ENCODE measurements at regions not wholly inside any gene's neighbourhood (a gene's known extent, or its start where the extent isn't known, plus 50 kb on each side); places are given as distances from the start of the nearest gene placed in this dataset.

- TF ChIP-seq, protein P1, sequence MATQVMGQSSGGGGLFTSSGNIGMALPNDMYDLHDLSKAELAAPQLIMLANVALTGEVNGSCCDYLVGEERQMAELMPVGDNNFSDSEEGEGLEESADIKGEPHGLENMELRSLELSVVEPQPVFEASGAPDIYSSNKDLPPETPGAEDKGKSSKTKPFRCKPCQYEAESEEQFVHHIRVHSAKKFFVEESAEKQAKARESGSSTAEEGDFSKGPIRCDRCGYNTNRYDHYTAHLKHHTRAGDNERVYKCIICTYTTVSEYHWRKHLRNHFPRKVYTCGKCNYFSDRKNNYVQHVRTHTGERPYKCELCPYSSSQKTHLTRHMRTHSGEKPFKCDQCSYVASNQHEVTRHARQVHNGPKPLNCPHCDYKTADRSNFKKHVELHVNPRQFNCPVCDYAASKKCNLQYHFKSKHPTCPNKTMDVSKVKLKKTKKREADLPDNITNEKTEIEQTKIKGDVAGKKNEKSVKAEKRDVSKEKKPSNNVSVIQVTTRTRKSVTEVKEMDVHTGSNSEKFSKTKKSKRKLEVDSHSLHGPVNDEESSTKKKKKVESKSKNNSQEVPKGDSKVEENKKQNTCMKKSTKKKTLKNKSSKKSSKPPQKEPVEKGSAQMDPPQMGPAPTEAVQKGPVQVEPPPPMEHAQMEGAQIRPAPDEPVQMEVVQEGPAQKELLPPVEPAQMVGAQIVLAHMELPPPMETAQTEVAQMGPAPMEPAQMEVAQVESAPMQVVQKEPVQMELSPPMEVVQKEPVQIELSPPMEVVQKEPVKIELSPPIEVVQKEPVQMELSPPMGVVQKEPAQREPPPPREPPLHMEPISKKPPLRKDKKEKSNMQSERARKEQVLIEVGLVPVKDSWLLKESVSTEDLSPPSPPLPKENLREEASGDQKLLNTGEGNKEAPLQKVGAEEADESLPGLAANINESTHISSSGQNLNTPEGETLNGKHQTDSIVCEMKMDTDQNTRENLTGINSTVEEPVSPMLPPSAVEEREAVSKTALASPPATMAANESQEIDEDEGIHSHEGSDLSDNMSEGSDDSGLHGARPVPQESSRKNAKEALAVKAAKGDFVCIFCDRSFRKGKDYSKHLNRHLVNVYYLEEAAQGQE (IDR thresholded peaks at IDR 0.05; ENCODE audit: low read depth, low read length): no peak
- TF ChIP-seq PRDM15 (CRISPR knock-in tag; IDR thresholded peaks at IDR 0.05): no peak
- no peak for TF ChIP-seq RELA (IDR thresholded peaks at IDR 0.05; ENCODE audit: borderline replicate concordance, partially characterized antibody)
- TF ChIP-seq SRF (IDR thresholded peaks at IDR 0.05; ENCODE audit: low read depth in 2 of 2, low read length in 2 of 2): no peak
- no peak for TF ChIP-seq CTCF (IDR thresholded peaks at IDR 0.05 in 2 of 3, conservative IDR thresholded peaks at IDR 0.05 in 1 of 3; ENCODE audit: control insufficient read depth in 2 of 3, extremely low read depth in 1 of 3, insufficient read depth in 1 of 3, low read depth in 3 of 3, low read length in 3 of 3)
- no peak for TF ChIP-seq TCF3 (IDR thresholded peaks at IDR 0.05; ENCODE audit: borderline replicate concordance, insufficient read depth, low read depth, low read length)
Observed at GRCh38 chr7:20958572-20958971, 171.9 kb upstream of the SP8 start.
